GM23248 (cell line): ENCODE measurements at regions not wholly inside any gene's neighbourhood (a gene's known extent, or its start where the extent isn't known, plus 50 kb on each side); places are given as distances from the start of the nearest gene placed in this dataset.

Experiments
- EZH2 ChIP-seq: fragments of 200-600 bp; sonication (generic); IDR thresholded peaks from 2 replicates; pipeline ENCODE4 v1.6.1; 2018; ENCODE audit warnings: antibody characterized with exemption, mild to moderate bottlenecking; ENCODE audit not compliant: insufficient read depth, poor library complexity, severe bottlenecking
- EZH2phosphoT487 ChIP-seq: fragments of 200-600 bp; sonication (generic); IDR thresholded peaks from 2 replicates; pipeline ENCODE4 v1.6.1; 2018; ENCODE audit warnings: antibody characterized with exemption, moderate library complexity, mild to moderate bottlenecking, low read depth; ENCODE audit not compliant: insufficient read depth

- TF ChIP-seq EZH2: no peak
- no peak for TF ChIP-seq EZH2phosphoT487
Observed at GRCh38 chr2:138994502-138994901, 214.3 kb upstream of the NXPH2 start.
